ENCODE measurements at regions not wholly inside any gene's neighbourhood (a gene's known extent, or its start where the extent isn't known, plus 50 kb on each side); places are given as distances from the start of the nearest gene placed in this dataset.

- Histone ChIP-seq H3K9me3 (ENCODE audit: control insufficient read depth, insufficient read depth, low read depth, low read length) (no peaks in the 10 kb centered on the region), H3K9ac (ENCODE audit: insufficient read depth, low read length) (no peak overlapping the region), H3K4me1 (ENCODE audit: control insufficient read depth, extremely low read depth, insufficient read depth, low read length) (no peaks in the 10 kb centered on the region), H3K4me2 (ENCODE audit: extremely low read depth, insufficient read depth, low read length) (no peak overlapping the region), H3K36me3 (ENCODE audit: control insufficient read depth, insufficient read depth, low read length) (no peaks in the 10 kb centered on the region), H4K20me1 (ENCODE audit: control insufficient read depth, extremely low read depth, insufficient read depth, low read length) (no peaks in the 10 kb centered on the region), H3K4me3 (replicated peaks in 1 of 4; ENCODE audit: control extremely low read depth in 1 of 4, insufficient read depth in 1 of 4, low read depth in 3 of 4, low read length in 4 of 4) (no peak overlapping the region), H2AFZ (ENCODE audit: low read length) (no peak overlapping the region), H3K79me2 (ENCODE audit: control insufficient read depth, insufficient read depth, low read length) (no peaks in the 10 kb centered on the region), H3K27me3 (ENCODE audit: control insufficient read depth, insufficient read depth, low read length) (no peaks in the 10 kb centered on the region), H3K27ac (ENCODE audit: insufficient read depth, low read length) (no peak overlapping the region)
- no peak for TF ChIP-seq EZH2 (IDR thresholded peaks at IDR 0.05; ENCODE audit: low read length, missing control alignments)
- no peak for TF ChIP-seq CTCF (conservative IDR thresholded peaks at IDR 0.05 in 1 of 2, IDR thresholded peaks at IDR 0.05 in 1 of 2; ENCODE audit: low read depth in 1 of 2, low read length in 2 of 2)
- no peak for DNase-seq (ENCODE audit: low read depth in 2 of 2)
Measured at GRCh38 chr3:162443376-162443775, 946.8 kb downstream of the OTOL1 start.

- TF ChIP-seq EZH2 (IDR thresholded peaks at IDR 0.05; ENCODE audit: low read length, missing control alignments), result no peak
- TF ChIP-seq CTCF (conservative IDR thresholded peaks at IDR 0.05 in 1 of 2, IDR thresholded peaks at IDR 0.05 in 1 of 2; ENCODE audit: low read depth in 1 of 2, low read length in 2 of 2), result no peak
- no peak for DNase-seq (ENCODE audit: low read depth in 2 of 2)
- Histone ChIP-seq H3K9ac (ENCODE audit: insufficient read depth, low read length) (no peak overlapping the region), H3K36me3 (ENCODE audit: control insufficient read depth, insufficient read depth, low read length) (no peaks in the 10 kb centered on the region), H3K9me3 (ENCODE audit: control insufficient read depth, insufficient read depth, low read depth, low read length) (no peaks in the 10 kb centered on the region), H3K27ac (ENCODE audit: insufficient read depth, low read length) (no peak overlapping the region), H3K4me2 (ENCODE audit: extremely low read depth, insufficient read depth, low read length) (no peak overlapping the region), H3K4me3 (replicated peaks in 1 of 4; ENCODE audit: control extremely low read depth in 1 of 4, insufficient read depth in 1 of 4, low read depth in 3 of 4, low read length in 4 of 4) (no peak overlapping the region), H3K4me1 (ENCODE audit: control insufficient read depth, extremely low read depth, insufficient read depth, low read length) (no peaks in the 10 kb centered on the region), H3K27me3 (ENCODE audit: control insufficient read depth, insufficient read depth, low read length) (no peaks in the 10 kb centered on the region), H3K79me2 (ENCODE audit: control insufficient read depth, insufficient read depth, low read length) (no peaks in the 10 kb centered on the region), H2AFZ (ENCODE audit: low read length) (no peak overlapping the region), H4K20me1 (ENCODE audit: control insufficient read depth, extremely low read depth, insufficient read depth, low read length) (no peaks in the 10 kb centered on the region)
Measured at GRCh38 chr3:162468791-162469190, 972.2 kb downstream of the OTOL1 start.

GRCh38 chr3:162487138-162487537 lies 990.5 kb downstream of the OTOL1 start:
- H3K9me3 ChIP-seq (ENCODE audit: control insufficient read depth, insufficient read depth, low read depth, low read length), result no peaks in the 10 kb centered on the region
- no peak overlapping the region for H3K27ac ChIP-seq (ENCODE audit: insufficient read depth, low read length)
- no peaks in the 10 kb centered on the region for H4K20me1 ChIP-seq (ENCODE audit: control insufficient read depth, extremely low read depth, insufficient read depth, low read length)
- no peak overlapping the region for H3K9ac ChIP-seq (ENCODE audit: insufficient read depth, low read length)
- no peak overlapping the region for H3K4me3 ChIP-seq (replicated peaks in 1 of 4; ENCODE audit: control extremely low read depth in 1 of 4, insufficient read depth in 1 of 4, low read depth in 3 of 4, low read length in 4 of 4)
- H3K79me2 ChIP-seq (ENCODE audit: control insufficient read depth, insufficient read depth, low read length), result no peaks in the 10 kb centered on the region
- no peaks in the 10 kb centered on the region for H3K36me3 ChIP-seq (ENCODE audit: control insufficient read depth, insufficient read depth, low read length)
- H3K27me3 ChIP-seq (ENCODE audit: control insufficient read depth, insufficient read depth, low read length), result no peaks in the 10 kb centered on the region
- no peak for DNase-seq (ENCODE audit: low read depth in 2 of 2)
- no peak overlapping the region for H3K4me2 ChIP-seq (ENCODE audit: extremely low read depth, insufficient read depth, low read length)
- no peak overlapping the region for H2AFZ ChIP-seq (ENCODE audit: low read length)
- TF ChIP-seq EZH2 (IDR thresholded peaks at IDR 0.05; ENCODE audit: low read length, missing control alignments) (no peak), CTCF (conservative IDR thresholded peaks at IDR 0.05 in 1 of 2, IDR thresholded peaks at IDR 0.05 in 1 of 2; ENCODE audit: low read depth in 1 of 2, low read length in 2 of 2) (no peak)
- no peaks in the 10 kb centered on the region for H3K4me1 ChIP-seq (ENCODE audit: control insufficient read depth, extremely low read depth, insufficient read depth, low read length)
